ENCODE measurements at regions not wholly inside any gene's neighbourhood (a gene's known extent, or its start where the extent isn't known, plus 50 kb on each side); places are given as distances from the start of the nearest gene placed in this dataset.

DNA sequence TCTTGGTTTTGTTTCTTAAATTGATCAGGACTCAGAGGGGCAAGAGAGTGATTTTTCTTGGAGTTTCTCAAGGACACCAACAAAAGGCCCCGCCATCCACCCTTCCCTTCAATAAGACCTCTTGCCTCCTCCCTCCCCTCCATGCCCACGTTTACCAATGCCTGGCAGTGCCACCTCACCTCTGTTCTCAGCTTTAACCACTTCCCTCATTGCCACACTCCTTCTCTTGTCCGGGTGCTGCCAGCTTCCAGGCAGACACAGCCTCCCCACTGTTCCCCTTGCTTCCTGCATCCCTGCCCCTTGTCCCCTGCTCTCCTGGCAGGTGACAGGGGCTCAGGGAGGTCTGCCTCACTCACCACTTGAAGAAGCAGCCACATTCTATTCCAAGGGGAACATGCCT is 90.8 kb downstream of the LHX2 start:
- peak overlapping the region; percentile 25 for H3K18ac ChIP-seq (ENCODE audit: low read length)
- peaks cover 0 to 5% of the 10 kb centered on the region in 2 donors for H3K4me1 ChIP-seq (ENCODE audit: control insufficient read depth in 2 of 2, insufficient read depth in 1 of 2, low read depth in 1 of 2, low read length in 2 of 2)
- WGBS, 2 donors (ENCODE audit: extremely low coverage in 2 of 2, insufficient read length in 2 of 2, insufficient replicate concordance in 1 of 2), result no CpG with 5 or more reads among the region's 3 CpGs
- H3K23ac ChIP-seq (ENCODE audit: low read depth, low read length, poor library complexity), result no peak overlapping the region
- no peak overlapping the region for H3K4ac ChIP-seq (ENCODE audit: low read length)
- DNase-seq (ENCODE audit: low spot score), result no peak
- no peak overlapping the region for H3K27ac ChIP-seq (replicated peaks; ENCODE audit: low read length)
- H2AFZ ChIP-seq (ENCODE audit: low read length), result no peak overlapping the region
- no peak overlapping the region for H2BK12ac ChIP-seq (ENCODE audit: low read length)
- H3K27me3 ChIP-seq (ENCODE audit: control insufficient read depth in 3 of 3, insufficient read depth in 3 of 3, low read depth in 1 of 3, low read length in 3 of 3), result peaks cover 0 to 16% (median 0%) of the 10 kb centered on the region in 3 experiments
- H3K9me3 ChIP-seq (replicated peaks in 1 of 2; ENCODE audit: control insufficient read depth in 2 of 2, insufficient read depth in 1 of 2, low read depth in 1 of 2, low read length in 2 of 2), result peaks cover 0 to 2% of the 10 kb centered on the region in 2 donors
- no peak overlapping the region for H3K9ac ChIP-seq (ENCODE audit: low read depth, low read length, poor library complexity)
- H3K14ac ChIP-seq (ENCODE audit: low read length), result no peak overlapping the region
- H3K4me2 ChIP-seq (ENCODE audit: insufficient read depth, low read length, poor library complexity, severe bottlenecking), result no peak overlapping the region
- no peaks in the 10 kb centered on the region for H3K36me3 ChIP-seq (replicated peaks in 1 of 2; ENCODE audit: control insufficient read depth in 2 of 2, insufficient read depth in 2 of 2, low read length in 2 of 2)
- no peak overlapping the region for H4K8ac ChIP-seq (ENCODE audit: low read depth, low read length)
- H4K91ac ChIP-seq (ENCODE audit: low read depth, low read length, poor library complexity), result no peak overlapping the region
- H3K79me1 ChIP-seq (ENCODE audit: low read depth, low read length), result peaks cover 3% of the 10 kb centered on the region
- no peak overlapping the region for H2BK5ac ChIP-seq (ENCODE audit: low read length)
- H2AK5ac ChIP-seq (ENCODE audit: low read depth, low read length), result no peak overlapping the region
- H2BK120ac ChIP-seq (ENCODE audit: low read depth, low read length), result no peak overlapping the region
- no peak overlapping the region for H3K4me3 ChIP-seq (ENCODE audit: low read length in 2 of 2)
- H2BK15ac ChIP-seq (ENCODE audit: low read length), result no peak overlapping the region

DNA sequence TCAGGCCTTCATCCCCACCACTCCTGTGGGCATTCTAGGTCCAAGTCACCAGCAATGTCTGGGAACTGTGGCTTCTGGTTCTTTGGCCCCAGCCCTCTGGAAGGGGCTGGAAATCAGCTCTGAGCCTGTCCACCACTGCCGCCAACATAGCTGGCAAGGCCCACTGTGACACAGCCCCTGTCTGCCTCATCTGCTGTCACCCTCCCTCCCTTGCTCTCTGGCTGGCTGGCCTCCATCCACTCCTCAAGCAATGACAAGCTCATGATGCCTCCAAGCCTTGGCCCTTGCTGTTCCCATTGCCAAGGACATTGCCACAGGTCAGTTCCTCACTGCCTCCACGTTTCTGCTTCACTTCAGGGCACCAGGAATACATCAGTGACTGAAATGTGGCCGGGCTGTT is 93.7 kb downstream of the LHX2 start:
- H3K23ac ChIP-seq (ENCODE audit: low read depth, low read length, poor library complexity), result peak overlapping the region; percentile 57
- H3K18ac ChIP-seq (ENCODE audit: low read length), result peak overlapping the region; percentile 32
- H2BK120ac ChIP-seq (ENCODE audit: low read depth, low read length), result no peak overlapping the region
- DNase-seq (ENCODE audit: low spot score), result no peak
- peaks cover 0 to 11% (median 2%) of the 10 kb centered on the region in 3 experiments for H3K27me3 ChIP-seq (ENCODE audit: control insufficient read depth in 3 of 3, insufficient read depth in 3 of 3, low read depth in 1 of 3, low read length in 3 of 3)
- H3K36me3 ChIP-seq (replicated peaks in 1 of 2; ENCODE audit: control insufficient read depth in 2 of 2, insufficient read depth in 2 of 2, low read length in 2 of 2), result no peaks in the 10 kb centered on the region
- no peaks in the 10 kb centered on the region for H3K79me1 ChIP-seq (ENCODE audit: low read depth, low read length)
- H2AFZ ChIP-seq (ENCODE audit: low read length), result no peak overlapping the region
- H2AK5ac ChIP-seq (ENCODE audit: low read depth, low read length), result no peak overlapping the region
- no peaks in the 10 kb centered on the region for H3K9me3 ChIP-seq (replicated peaks in 1 of 2; ENCODE audit: control insufficient read depth in 2 of 2, insufficient read depth in 1 of 2, low read depth in 1 of 2, low read length in 2 of 2)
- H3K4me2 ChIP-seq (ENCODE audit: insufficient read depth, low read length, poor library complexity, severe bottlenecking), result no peak overlapping the region
- H2BK5ac ChIP-seq (ENCODE audit: low read length), result no peak overlapping the region
- peak overlapping the region; percentile 61 for H3K14ac ChIP-seq (ENCODE audit: low read length)
- no peak overlapping the region for H3K27ac ChIP-seq (replicated peaks; ENCODE audit: low read length)
- H3K4me3 ChIP-seq (ENCODE audit: low read length in 2 of 2), result no peak overlapping the region
- no peak overlapping the region for H4K91ac ChIP-seq (ENCODE audit: low read depth, low read length, poor library complexity)
- no peak overlapping the region for H2BK15ac ChIP-seq (ENCODE audit: low read length)
- H3K9ac ChIP-seq (ENCODE audit: low read depth, low read length, poor library complexity), result no peak overlapping the region
- H3K4ac ChIP-seq (ENCODE audit: low read length), result no peak overlapping the region
- WGBS, 2 donors (ENCODE audit: extremely low coverage in 2 of 2, insufficient read length in 2 of 2, insufficient replicate concordance in 1 of 2), result no CpG with 5 or more reads among the region's 3 CpGs
- no peak overlapping the region for H4K8ac ChIP-seq (ENCODE audit: low read depth, low read length)
- no peak overlapping the region for H2BK12ac ChIP-seq (ENCODE audit: low read length)
- H3K4me1 ChIP-seq (ENCODE audit: control insufficient read depth in 2 of 2, insufficient read depth in 1 of 2, low read depth in 1 of 2, low read length in 2 of 2), result peaks cover 0 to 7% of the 10 kb centered on the region in 2 donors

DNA sequence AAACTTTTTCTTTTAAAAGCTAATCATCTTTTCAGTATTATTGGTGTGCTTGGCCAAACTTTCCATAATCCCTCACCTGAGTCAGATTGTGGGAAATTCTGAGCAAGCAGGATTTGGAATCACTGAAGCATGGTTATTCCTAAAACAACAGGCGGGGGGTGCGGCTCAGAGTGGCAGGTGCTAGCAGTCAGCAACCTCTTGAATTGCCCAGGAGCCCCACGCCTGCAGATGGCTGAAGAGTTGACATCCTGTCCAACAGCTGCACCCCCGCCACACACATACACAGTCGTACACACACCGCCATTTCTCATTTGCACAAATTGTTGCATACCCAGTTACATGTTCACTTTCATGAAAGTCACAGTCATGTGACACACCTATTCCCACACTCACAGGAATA is 96.6 kb downstream of the LHX2 start:
- no peak overlapping the region for H2BK12ac ChIP-seq (ENCODE audit: low read length)
- no peak overlapping the region for H2BK15ac ChIP-seq (ENCODE audit: low read length)
- H3K23ac ChIP-seq (ENCODE audit: low read depth, low read length, poor library complexity), result no peak overlapping the region
- H3K36me3 ChIP-seq (replicated peaks in 1 of 2; ENCODE audit: control insufficient read depth in 2 of 2, insufficient read depth in 2 of 2, low read length in 2 of 2), result no peaks in the 10 kb centered on the region
- no peak overlapping the region for H2AFZ ChIP-seq (ENCODE audit: low read length)
- H3K4me1 ChIP-seq (ENCODE audit: control insufficient read depth in 2 of 2, insufficient read depth in 1 of 2, low read depth in 1 of 2, low read length in 2 of 2), result peaks cover 0 to 4% of the 10 kb centered on the region in 2 donors
- no peaks in the 10 kb centered on the region for H3K79me1 ChIP-seq (ENCODE audit: low read depth, low read length)
- peaks cover 0 to 3% (median 2%) of the 10 kb centered on the region in 3 experiments for H3K27me3 ChIP-seq (ENCODE audit: control insufficient read depth in 3 of 3, insufficient read depth in 3 of 3, low read depth in 1 of 3, low read length in 3 of 3)
- no peak overlapping the region for H2AK5ac ChIP-seq (ENCODE audit: low read depth, low read length)
- H2BK120ac ChIP-seq (ENCODE audit: low read depth, low read length), result no peak overlapping the region
- no peak overlapping the region for H3K14ac ChIP-seq (ENCODE audit: low read length)
- H3K4me2 ChIP-seq (ENCODE audit: insufficient read depth, low read length, poor library complexity, severe bottlenecking), result no peak overlapping the region
- no peaks in the 10 kb centered on the region for H3K9me3 ChIP-seq (replicated peaks in 1 of 2; ENCODE audit: control insufficient read depth in 2 of 2, insufficient read depth in 1 of 2, low read depth in 1 of 2, low read length in 2 of 2)
- H4K8ac ChIP-seq (ENCODE audit: low read depth, low read length), result no peak overlapping the region
- no peak overlapping the region for H2BK5ac ChIP-seq (ENCODE audit: low read length)
- no peak overlapping the region for H4K91ac ChIP-seq (ENCODE audit: low read depth, low read length, poor library complexity)
- WGBS, 2 donors (ENCODE audit: extremely low coverage in 2 of 2, insufficient read length in 2 of 2, insufficient replicate concordance in 1 of 2), result no CpG with 5 or more reads among the region's 6 CpGs
- no peak overlapping the region for H3K18ac ChIP-seq (ENCODE audit: low read length)
- H3K27ac ChIP-seq (replicated peaks; ENCODE audit: low read length), result no peak overlapping the region
- no peak overlapping the region for H3K4ac ChIP-seq (ENCODE audit: low read length)
- no peak for DNase-seq (ENCODE audit: low spot score)
- H3K4me3 ChIP-seq (ENCODE audit: low read length in 2 of 2), result no peak overlapping the region
- H3K9ac ChIP-seq (ENCODE audit: low read depth, low read length, poor library complexity), result peak overlapping the region; percentile 63

DNA sequence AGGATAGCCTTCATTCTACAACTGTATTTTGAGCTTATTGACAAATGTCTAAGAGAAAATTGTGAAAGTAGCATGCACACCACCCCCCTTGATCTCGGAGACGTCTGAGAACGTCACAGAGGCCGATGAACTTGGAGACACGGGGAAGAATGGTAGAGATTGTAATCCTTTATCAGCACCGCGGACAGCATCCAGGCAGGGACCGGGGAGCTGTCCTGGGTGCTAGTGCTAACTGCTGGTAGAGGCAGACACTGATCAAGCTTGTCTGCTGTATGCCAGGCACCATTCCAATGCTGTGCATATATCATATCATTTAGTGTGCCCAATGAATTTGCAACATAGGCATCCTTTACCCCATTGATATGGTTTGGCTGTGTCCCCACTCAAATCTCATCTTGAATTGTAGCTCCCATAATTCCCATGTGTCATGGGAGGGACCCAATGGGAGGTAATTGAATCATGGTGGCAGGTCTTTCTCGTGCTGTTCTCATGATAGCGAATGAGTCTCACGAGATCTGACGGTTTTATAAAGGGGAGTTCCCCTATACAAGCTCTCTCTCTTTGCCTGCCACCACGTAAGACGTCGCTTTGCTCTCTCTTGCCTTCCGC is 98.8 kb downstream of the LHX2 start:
- Histone ChIP-seq H2BK12ac (ENCODE audit: low read length) (no peak overlapping the region), H3K23ac (ENCODE audit: low read depth, low read length, poor library complexity) (no peak overlapping the region), H2BK120ac (ENCODE audit: low read depth, low read length) (no peak overlapping the region), H3K27ac (replicated peaks; ENCODE audit: low read length) (no peak overlapping the region), H3K79me1 (ENCODE audit: low read depth, low read length) (peaks cover 2% of the 10 kb centered on the region), H3K36me3 (replicated peaks in 1 of 2; ENCODE audit: control insufficient read depth in 2 of 2, insufficient read depth in 2 of 2, low read length in 2 of 2) (no peaks in the 10 kb centered on the region), H2AFZ (ENCODE audit: low read length) (no peak overlapping the region), H3K9ac (ENCODE audit: low read depth, low read length, poor library complexity) (no peak overlapping the region), H4K91ac (ENCODE audit: low read depth, low read length, poor library complexity) (no peak overlapping the region), H4K8ac (ENCODE audit: low read depth, low read length) (no peak overlapping the region), H3K4me2 (ENCODE audit: insufficient read depth, low read length, poor library complexity, severe bottlenecking) (no peak overlapping the region), H2BK5ac (ENCODE audit: low read length) (no peak overlapping the region), H3K18ac (ENCODE audit: low read length) (no peak overlapping the region), H3K4ac (ENCODE audit: low read length) (no peak overlapping the region), H3K4me1 (ENCODE audit: control insufficient read depth in 2 of 2, insufficient read depth in 1 of 2, low read depth in 1 of 2, low read length in 2 of 2) (peaks cover 0 to 2% of the 10 kb centered on the region in 2 donors), H3K4me3 (ENCODE audit: low read length in 2 of 2) (no peak overlapping the region), H3K9me3 (replicated peaks in 1 of 2; ENCODE audit: control insufficient read depth in 2 of 2, insufficient read depth in 1 of 2, low read depth in 1 of 2, low read length in 2 of 2) (no peaks in the 10 kb centered on the region), H3K27me3 (ENCODE audit: control insufficient read depth in 3 of 3, insufficient read depth in 3 of 3, low read depth in 1 of 3, low read length in 3 of 3) (peaks cover 0 to 3% (median 2%) of the 10 kb centered on the region in 3 experiments), H2BK15ac (ENCODE audit: low read length) (no peak overlapping the region), H2AK5ac (ENCODE audit: low read depth, low read length) (no peak overlapping the region), H3K14ac (ENCODE audit: low read length) (no peak overlapping the region)
- no CpG with 5 or more reads among the region's 16 CpGs for WGBS, 2 donors (ENCODE audit: extremely low coverage in 2 of 2, insufficient read length in 2 of 2, insufficient replicate concordance in 1 of 2)
- DNase-seq (ENCODE audit: low spot score), result peak; percentile 83

All from neuronal stem cell (in vitro differentiated cells).